ENCODE measurements at regions not wholly inside any gene's neighbourhood (a gene's known extent, or its start where the extent isn't known, plus 50 kb on each side); places are given as distances from the start of the nearest gene placed in this dataset.

DNA sequence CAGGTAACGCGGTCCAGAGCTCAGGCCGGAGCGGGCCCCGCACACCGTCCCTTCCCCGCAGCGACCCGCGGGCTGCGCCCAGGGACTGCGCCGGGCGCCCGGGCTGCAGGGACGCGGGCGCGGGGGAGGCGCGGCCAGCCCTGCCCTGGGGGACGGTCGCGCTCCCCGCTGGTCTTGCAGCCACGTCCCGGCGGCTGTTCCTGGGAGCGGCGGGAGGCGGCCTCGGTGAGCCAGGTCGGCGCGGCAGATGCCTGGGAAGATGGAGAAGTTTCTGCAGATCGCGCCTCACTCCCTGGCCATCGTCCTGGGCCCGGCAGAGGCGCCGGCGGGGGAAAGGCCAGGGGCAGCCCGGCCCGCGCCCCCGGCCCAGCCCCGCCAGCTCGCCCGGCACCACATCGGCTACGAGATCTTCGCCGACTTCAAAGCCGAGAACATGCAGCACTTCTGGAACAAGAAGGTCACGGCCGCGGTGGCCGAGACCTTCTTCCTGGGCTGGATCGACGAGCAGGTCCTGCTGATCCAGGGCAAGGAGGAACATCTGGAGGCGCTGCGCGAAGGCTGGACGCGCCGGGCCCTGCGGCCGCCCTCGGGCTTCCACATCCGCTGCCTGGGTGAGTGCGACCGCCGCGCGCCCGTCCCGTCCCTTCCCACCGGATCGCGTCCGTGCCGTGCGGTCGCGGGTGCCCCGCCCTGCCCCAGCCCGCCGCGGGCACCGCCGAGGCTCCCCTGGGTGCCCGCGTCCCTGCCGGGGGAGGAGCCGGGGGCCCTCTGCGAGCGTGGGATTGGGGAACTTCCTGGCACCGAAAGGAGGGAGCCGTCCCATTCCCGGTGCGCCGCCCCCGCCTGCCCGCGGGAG, 107.4 kb upstream of the STOX2 start:
- Histone ChIP-seq H3K4ac (ENCODE audit: low read depth, low read length) (no peak overlapping the region), H4K20me1 (ENCODE audit: control insufficient read depth, insufficient read depth, insufficient read length) (no peaks in the 10 kb centered on the region), H3K9ac (ENCODE audit: extremely low read depth, insufficient read length, low read length) (no peak overlapping the region), H2AK5ac (ENCODE audit: insufficient read length, low read length) (no peak overlapping the region), H3K23ac (ENCODE audit: insufficient read length, low read depth, low read length) (no peak overlapping the region), H3K4me2 (ENCODE audit: insufficient read depth, insufficient read length, low read length) (peak overlapping the region; percentile 93), H2BK120ac (ENCODE audit: low read depth, low read length, poor library complexity, severe bottlenecking) (no peak overlapping the region), H3K9me3 (ENCODE audit: control insufficient read depth, low read depth, low read length) (peaks cover 18% of the 10 kb centered on the region), H3K23me2 (ENCODE audit: insufficient read length, low read depth, low read length, poor library complexity, severe bottlenecking) (peaks cover 16% of the 10 kb centered on the region), H2BK5ac (ENCODE audit: insufficient read length, low read length) (no peak overlapping the region), H3K79me1 (ENCODE audit: insufficient read depth, low read depth, low read length, poor library complexity, severe bottlenecking) (no peaks in the 10 kb centered on the region), H4K5ac (ENCODE audit: insufficient read length, low read depth, low read length) (no peak overlapping the region), H3T11ph (ENCODE audit: low read length) (no peak overlapping the region), H2BK15ac (ENCODE audit: low read depth, low read length) (no peak overlapping the region), H3K14ac (ENCODE audit: insufficient read depth, low read length) (no peak overlapping the region), H2BK20ac (ENCODE audit: low read depth, low read length, poor library complexity, severe bottlenecking) (no peak overlapping the region), H3K4me1 (ENCODE audit: insufficient read depth, low read length) (peaks cover 6% of the 10 kb centered on the region; the same call in 1 of the 2 replicates), H3K56ac (ENCODE audit: insufficient read length, low read depth, low read length) (no peak overlapping the region), H2BK12ac (ENCODE audit: insufficient read length, low read depth, low read length) (no peak overlapping the region), H3K18ac (ENCODE audit: insufficient read length, low read depth, low read length) (no peak overlapping the region), H3K79me2 (ENCODE audit: insufficient read depth, low read length) (no peaks in the 10 kb centered on the region), H3K27me3 (ENCODE audit: insufficient read depth, low read length) (peaks cover 16% of the 10 kb centered on the region), H3K27ac (ENCODE audit: insufficient read length, low read depth, low read length) (no peak overlapping the region), H4K8ac (replicated peaks; ENCODE audit: insufficient read length, low read depth, low read length) (no peak overlapping the region), H2AFZ (ENCODE audit: low read length) (no peak overlapping the region), H4K91ac (ENCODE audit: insufficient read length, low read depth, low read length) (no peak overlapping the region)
- H3K27ac Mint-ChIP-seq = no peak overlapping the region
- no peak for TF ChIP-seq CTCF (conservative IDR thresholded peaks at IDR 0.05)
- H3K9me3 Mint-ChIP-seq = peaks cover 22 to 28% of the 10 kb centered on the region in 2 experiments
- H3K4me1 Mint-ChIP-seq = peaks cover 36 to 37% of the 10 kb centered on the region in 2 experiments
- peak overlapping the region; percentile 61 to 79 for H3K4me3 Mint-ChIP-seq
- peaks cover 0 to 25% (median 10%) of the 10 kb centered on the region in 3 experiments; a peak in 4 of 7 replicates for H3K36me3 Mint-ChIP-seq (ENCODE audit: insufficient read depth in 1 of 3, low read depth in 3 of 3)
- peak; percentile 61 for DNase-seq
- peaks cover 81% of the 10 kb centered on the region for H3K27me3 Mint-ChIP-seq (ENCODE audit: low read depth)
- no CpG with 5 or more reads among the region's 105 CpGs for WGBS (ENCODE audit: extremely low coverage, insufficient read length, low lambda C conversion rate)

All from H9 (cell line).